GM18499 (cell line): ENCODE measurements at regions not wholly inside any gene's neighbourhood (a gene's known extent, or its start where the extent isn't known, plus 50 kb on each side); places are given as distances from the start of the nearest gene placed in this dataset.

Source experiments
- ATAC-seq: cut with Tn5 transposase; IDR thresholded peaks from one replicate; pipeline ENCODE4 v1.9.1; 2021; ENCODE audit warnings: moderate number of reproducible peaks; ENCODE audit not compliant: insufficient read depth, unreplicated experiment

- ATAC-seq, result no peak
These were observed 61.3 kb upstream of the MEDAG start for GRCh38 chr13:30844548-30845296.

DNA sequence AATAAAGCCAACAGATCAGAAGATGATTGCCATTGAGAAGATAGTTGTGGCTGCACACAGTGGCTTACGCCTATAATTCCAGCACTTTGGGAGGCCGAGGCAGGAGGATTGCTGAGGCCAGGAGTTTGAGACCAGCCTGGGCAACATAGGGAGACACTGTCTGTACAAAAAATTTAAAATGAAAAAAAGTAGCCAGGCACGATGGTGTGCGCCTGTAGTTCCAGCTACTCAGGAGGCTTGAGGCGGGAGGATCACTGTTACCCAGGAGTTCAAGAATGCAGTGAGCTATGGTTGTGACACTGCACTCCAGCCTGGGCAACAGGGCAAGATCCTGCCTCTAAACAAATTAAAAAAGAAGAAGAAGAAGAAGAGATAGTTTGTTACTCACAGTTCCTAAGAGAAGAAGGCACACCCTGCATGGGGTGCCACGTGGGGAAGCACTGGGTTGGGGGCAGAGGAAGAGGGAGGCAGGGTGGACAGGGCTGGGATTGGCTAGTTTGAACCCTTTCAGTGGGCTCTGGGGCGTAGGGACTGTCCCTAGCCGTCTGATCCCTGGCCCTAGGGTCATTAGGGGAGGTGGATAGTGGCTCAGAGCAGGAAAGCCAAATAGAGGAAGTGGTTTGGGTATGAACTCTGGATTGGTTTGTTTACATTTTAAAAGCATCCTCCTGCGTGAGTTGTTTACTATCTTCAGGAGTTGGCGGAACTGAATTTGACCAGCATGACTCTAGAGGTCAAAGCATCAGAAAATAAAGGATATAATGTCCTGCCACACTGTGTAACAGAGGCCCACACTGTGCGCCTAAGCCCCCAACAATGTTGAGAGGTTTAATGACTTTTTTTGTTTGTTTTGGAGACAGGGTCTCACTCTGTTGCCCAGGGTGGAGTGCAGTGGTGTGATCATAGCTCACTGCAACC lies 60.5 kb upstream of the MEDAG start:
- no peak for ATAC-seq

DNA sequence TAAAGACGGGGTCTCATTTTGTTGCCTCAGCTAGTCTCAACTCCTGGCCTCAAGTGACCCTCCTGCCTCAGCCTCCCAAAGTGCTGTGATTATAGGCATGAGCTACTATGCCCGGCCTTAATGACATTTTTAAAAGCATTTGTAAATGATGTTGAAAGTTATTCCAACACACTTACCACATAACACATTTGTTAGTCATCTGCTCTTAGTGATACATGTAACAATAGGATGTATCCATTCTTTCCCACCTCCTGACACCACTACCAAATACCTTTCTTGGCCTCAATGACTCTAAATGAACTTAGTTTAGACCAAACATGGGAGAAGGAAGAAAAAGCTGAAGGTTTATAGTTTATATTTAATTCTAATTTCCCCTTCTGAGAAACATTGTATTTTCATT lies 59.8 kb upstream of the MEDAG start:
- ATAC-seq, result no peak

DNA sequence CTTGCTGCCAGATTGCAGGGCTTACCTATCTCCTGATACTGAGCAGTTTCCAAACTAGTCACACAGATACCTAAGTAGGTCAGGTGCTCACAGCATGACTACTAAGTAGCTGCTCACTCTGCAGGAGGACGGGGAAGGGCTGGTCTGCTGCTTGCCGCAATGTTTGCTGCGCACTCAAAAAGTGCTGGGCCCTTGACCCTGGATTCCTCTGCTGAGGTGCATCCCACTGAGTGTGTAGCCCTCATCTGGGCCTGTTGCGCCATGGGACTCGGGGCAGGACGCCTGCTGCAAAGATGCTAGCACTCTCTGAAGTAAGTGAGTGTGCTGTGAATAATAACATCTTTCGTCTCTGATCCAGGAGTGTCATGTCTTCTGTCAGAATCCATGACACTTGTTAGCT lies 59.2 kb upstream of the MEDAG start:
- no peak for ATAC-seq

DNA sequence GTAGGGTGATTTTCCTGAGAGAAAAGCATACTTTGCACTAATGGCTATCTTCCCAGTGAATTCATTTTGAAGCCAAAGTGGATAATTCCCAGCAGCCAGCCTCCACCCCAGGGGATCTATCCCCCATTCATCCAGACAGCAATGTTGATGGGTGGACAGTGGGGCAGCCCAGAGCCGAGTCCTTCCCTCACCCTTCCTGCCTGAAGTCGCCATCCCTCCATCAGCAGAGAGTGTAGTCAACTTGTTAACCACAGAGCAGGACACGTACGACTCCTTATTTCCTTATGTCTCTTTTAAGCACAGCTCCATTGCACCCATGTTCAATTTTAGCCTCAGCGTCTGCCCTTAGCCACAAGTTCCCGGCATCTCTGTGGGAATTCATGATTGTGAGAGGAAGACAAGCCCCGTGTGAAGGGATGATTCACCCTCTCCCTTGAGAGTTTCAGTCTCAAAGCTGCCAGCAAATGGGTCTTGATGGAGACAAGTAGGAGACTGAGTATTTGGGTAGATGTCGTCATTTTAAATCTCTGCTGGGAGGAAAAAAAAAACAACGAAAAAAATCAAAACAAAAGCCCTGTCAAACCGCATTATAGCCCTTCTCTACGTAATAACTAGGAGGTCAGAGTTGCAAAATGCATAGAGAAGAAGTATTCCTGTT lies 58.3 kb upstream of the MEDAG start:
- no peak for ATAC-seq

GRCh38 chr13:30848332-30849027 lies 57.6 kb upstream of the MEDAG start:
- no peak for ATAC-seq

DNA sequence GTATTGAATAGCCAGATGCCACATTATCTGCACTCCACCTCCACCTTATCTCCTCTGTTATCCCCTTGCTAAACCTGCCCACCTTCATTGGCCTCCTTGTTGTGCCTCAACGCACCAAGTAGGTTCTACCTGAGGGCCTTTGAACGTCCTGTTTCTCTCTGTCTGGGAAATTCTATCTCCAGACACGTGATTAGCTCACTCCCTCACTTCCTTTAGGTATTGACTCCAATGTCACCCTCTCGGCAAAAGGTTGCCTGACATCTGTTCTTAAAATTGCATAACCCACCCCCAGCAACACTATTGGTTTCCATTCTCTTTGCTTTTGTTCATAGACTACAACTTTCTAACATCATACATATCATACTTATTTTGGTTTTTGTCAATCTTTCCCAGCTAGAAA lies 56.5 kb upstream of the MEDAG start:
- no peak for ATAC-seq

DNA sequence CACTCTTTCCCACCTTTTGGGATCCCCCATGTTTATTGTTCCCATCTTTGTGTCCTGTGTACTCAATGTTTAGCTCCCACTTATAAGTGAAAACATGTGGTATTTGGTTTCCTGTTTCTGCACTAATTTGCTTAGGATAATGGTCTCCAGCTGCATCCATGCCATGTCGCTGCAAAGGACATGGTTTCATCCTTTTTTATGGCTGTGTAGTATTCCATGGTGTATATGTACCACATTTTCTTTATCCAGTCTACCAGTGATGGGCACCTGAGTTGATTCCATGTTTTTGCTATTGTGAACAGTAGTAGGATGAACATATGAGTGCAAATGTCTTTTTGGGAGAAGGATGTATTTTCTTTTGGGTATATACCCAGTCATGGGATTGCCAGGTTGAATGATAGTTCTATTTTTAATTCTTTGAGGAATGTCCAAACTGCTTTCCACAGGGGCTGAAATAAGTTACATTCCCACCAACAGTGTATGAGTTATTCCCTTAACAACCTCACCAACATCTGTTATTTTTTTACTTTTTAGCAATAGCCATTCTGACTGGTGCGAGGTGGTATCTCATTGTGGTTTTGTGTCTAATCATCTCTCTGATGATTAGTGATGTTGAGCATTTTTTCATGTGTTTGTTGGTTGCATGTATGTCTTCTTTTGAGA lies 55.7 kb upstream of the MEDAG start:
- no peak for ATAC-seq

GRCh38 chr13:30850867-30851211 lies 55.2 kb upstream of the MEDAG start:
- ATAC-seq, result no peak

DNA sequence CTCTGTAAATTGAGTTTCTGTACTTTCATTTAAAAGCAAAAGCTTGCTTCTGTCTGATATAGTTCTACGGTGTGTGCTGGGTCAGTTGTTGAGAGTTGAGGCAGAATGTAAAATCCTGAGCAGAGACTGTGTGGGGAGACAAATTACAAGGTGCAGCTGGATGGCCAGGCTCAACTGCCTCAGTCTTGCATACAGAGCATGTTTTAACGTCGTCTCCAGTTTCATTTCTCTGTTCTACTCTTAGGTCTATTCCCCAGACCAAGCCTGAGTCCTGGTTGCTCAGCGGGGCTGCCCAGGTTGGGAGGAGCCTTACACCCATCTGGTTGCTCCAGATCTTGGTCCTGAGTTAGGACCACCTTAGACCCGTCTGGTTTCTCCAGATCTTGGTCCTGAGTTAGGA lies 54.4 kb upstream of the MEDAG start:
- ATAC-seq, result peak; percentile 79

DNA sequence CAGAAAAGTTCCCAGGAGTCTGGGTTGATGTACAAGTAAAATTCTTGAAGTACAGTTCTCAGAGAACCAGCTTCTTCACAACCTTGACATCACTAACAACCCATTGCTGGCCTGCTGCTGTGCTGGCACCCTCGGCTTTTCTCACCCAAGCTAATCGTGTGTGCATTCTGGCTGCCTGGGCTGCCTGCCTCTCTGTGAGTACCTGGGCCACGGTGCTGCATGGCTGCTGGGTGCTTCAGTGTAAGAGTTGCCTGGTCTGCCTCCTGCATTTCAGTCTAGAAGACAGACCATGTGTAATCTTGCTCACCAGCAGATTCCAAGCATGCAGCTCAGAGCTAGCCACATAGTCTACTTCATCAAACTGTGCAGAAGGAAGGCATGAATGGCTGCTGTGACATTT lies 50.5 kb upstream of the MEDAG start:
- no peak for ATAC-seq

- no peak for ATAC-seq
These were observed 49.9 kb upstream of the MEDAG start for GRCh38 chr13:30856005-30856790.
